ENCODE measurements at regions not wholly inside any gene's neighbourhood (a gene's known extent, or its start where the extent isn't known, plus 50 kb on each side); places are given as distances from the start of the nearest gene placed in this dataset.

DNA sequence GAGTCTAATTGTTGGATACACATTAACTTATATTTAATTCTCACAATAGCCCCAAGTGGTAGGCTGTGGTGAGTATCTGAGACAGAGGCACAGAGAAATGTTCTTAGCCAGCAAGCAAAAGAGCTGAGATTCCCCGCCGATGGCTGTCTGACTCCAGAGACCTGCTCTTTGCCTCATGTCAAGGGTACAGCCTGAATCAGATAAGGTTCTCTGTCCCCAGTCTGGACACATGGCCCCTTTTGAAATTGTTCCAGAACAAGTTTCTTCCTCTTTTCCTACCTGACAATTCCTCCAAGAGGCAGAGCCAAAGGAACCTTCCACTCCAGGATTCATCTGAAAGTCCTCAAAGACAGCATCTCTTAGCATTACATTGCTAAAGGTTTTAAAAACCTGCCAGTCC is 512.9 kb upstream of the TNP1 start:
- TF ChIP-seq CTCF (IDR thresholded peaks at IDR 0.05) (no peak), POLR2A (IDR thresholded peaks at IDR 0.05) (no peak)
